ENCODE measurements at regions not wholly inside any gene's neighbourhood (a gene's known extent, or its start where the extent isn't known, plus 50 kb on each side); places are given as distances from the start of the nearest gene placed in this dataset.

GRCh38 chr2:136185981-136186776, 68.2 kb upstream of the CXCR4 start:
- no peak for TF ChIP-seq CTCF (IDR thresholded peaks at IDR 0.05; ENCODE audit: low read depth, low read length, missing control alignments)
- DNase-seq (ENCODE audit: extremely low read depth, low read depth), result no peak
- H3K4me3 ChIP-seq (replicated peaks; ENCODE audit: low read depth, low read length), result no peak overlapping the region

- H3K4me3 ChIP-seq (replicated peaks; ENCODE audit: low read depth, low read length), result no peak overlapping the region
- DNase-seq (ENCODE audit: extremely low read depth, low read depth), result no peak
- no peak for TF ChIP-seq CTCF (IDR thresholded peaks at IDR 0.05; ENCODE audit: low read depth, low read length, missing control alignments)
Measured at GRCh38 chr2:136183097-136183496, 65.1 kb upstream of the CXCR4 start.

GRCh38 chr2:136182315-136182714, 64.4 kb upstream of the CXCR4 start:
- no peak for TF ChIP-seq CTCF (IDR thresholded peaks at IDR 0.05; ENCODE audit: low read depth, low read length, missing control alignments)
- DNase-seq (ENCODE audit: extremely low read depth, low read depth), result no peak
- no peak overlapping the region for H3K4me3 ChIP-seq (replicated peaks; ENCODE audit: low read depth, low read length)

GRCh38 chr2:136179602-136179975, 61.6 kb upstream of the CXCR4 start:
- DNase-seq (ENCODE audit: extremely low read depth, low read depth), result no peak
- no peak for TF ChIP-seq CTCF (IDR thresholded peaks at IDR 0.05; ENCODE audit: low read depth, low read length, missing control alignments)
- H3K4me3 ChIP-seq (replicated peaks; ENCODE audit: low read depth, low read length), result no peak overlapping the region

- no peak overlapping the region for H3K4me3 ChIP-seq (replicated peaks; ENCODE audit: low read depth, low read length)
- DNase-seq (ENCODE audit: extremely low read depth, low read depth), result no peak
- TF ChIP-seq CTCF (IDR thresholded peaks at IDR 0.05; ENCODE audit: low read depth, low read length, missing control alignments), result no peak
Measured at GRCh38 chr2:136178941-136179601, 61.1 kb upstream of the CXCR4 start.

GRCh38 chr2:136175868-136176267, 57.9 kb upstream of the CXCR4 start:
- no peak for TF ChIP-seq CTCF (IDR thresholded peaks at IDR 0.05; ENCODE audit: low read depth, low read length, missing control alignments)
- no peak for DNase-seq (ENCODE audit: extremely low read depth, low read depth)
- no peak overlapping the region for H3K4me3 ChIP-seq (replicated peaks; ENCODE audit: low read depth, low read length)

Data from HFF-Myc (cell line).